Large intestine (tissue), 3 donors: ENCODE measurements at regions not wholly inside any gene's neighbourhood (a gene's known extent, or its start where the extent isn't known, plus 50 kb on each side); places are given as distances from the start of the nearest gene placed in this dataset.

Experiments
- DNase-seq, 2 donors: peaks; one replicate each; pipeline versions ENCODE4 v3.0.0 to v3.0.0-alpha.2; 2013
- H3K27ac ChIP-seq: one replicate; pipeline ENCODE4 v1.5.1; 2013; ENCODE audit warnings: low read length
- H3K27me3 ChIP-seq: 2 replicates; pipeline ENCODE4 v1.6.1; 2013; ENCODE audit warnings: low read length; ENCODE audit not compliant: control insufficient read depth, insufficient read depth
- H3K36me3 ChIP-seq: 2 replicates; pipeline ENCODE4 v1.6.1; 2013; ENCODE audit warnings: low read length; ENCODE audit not compliant: control insufficient read depth, insufficient read depth
- H3K4me1 ChIP-seq: one replicate; pipeline ENCODE4 v1.6.1; 2013; ENCODE audit warnings: low read length; ENCODE audit not compliant: control insufficient read depth, insufficient read depth
- H3K4me3 ChIP-seq: one replicate; pipeline ENCODE4 v1.5.1; 2013; ENCODE audit warnings: low read length
- H3K9me3 ChIP-seq: one replicate; pipeline ENCODE4 v1.6.1; 2013; ENCODE audit warnings: mild to moderate bottlenecking, low read depth, low read length, moderate library complexity; ENCODE audit not compliant: control insufficient read depth
- WGBS: methylation state at CpG from one replicate; pipeline ENCODE4 v1.1.5; 2013; ENCODE audit warnings: low lambda C conversion rate; ENCODE audit not compliant: insufficient coverage; 5-methylcytosine and 5-hydroxymethylcytosine counted together

- WGBS: no CpG with 5 or more reads among the region's 4 CpGs
- Histone ChIP-seq H3K4me3 (no peak overlapping the region), H3K4me1 (peaks cover 11% of the 10 kb centered on the region), H3K36me3 (no peaks in the 10 kb centered on the region), H3K27me3 (no peaks in the 10 kb centered on the region), H3K27ac (peak overlapping the region; percentile 96), H3K9me3 (no peaks in the 10 kb centered on the region)
- DNase-seq: peak; percentile 46 to 48
Measured at GRCh38 chr1:232274236-232274855, 355.6 kb downstream of the SIPA1L2 start.

- Histone ChIP-seq H3K36me3 (no peaks in the 10 kb centered on the region), H3K27ac (no peak overlapping the region), H3K4me3 (no peak overlapping the region), H3K9me3 (no peaks in the 10 kb centered on the region), H3K27me3 (no peaks in the 10 kb centered on the region), H3K4me1 (peaks cover 11% of the 10 kb centered on the region)
- 80% methylated on average over 2 of the region's 4 CpGs for WGBS
- no peak for DNase-seq
Measured at GRCh38 chr1:232273011-232273410, 356.9 kb downstream of the SIPA1L2 start.

GRCh38 chr1:232271991-232272589, 357.8 kb downstream of the SIPA1L2 start:
- Histone ChIP-seq H3K4me3 (no peak overlapping the region), H3K4me1 (peaks cover 5% of the 10 kb centered on the region), H3K9me3 (no peaks in the 10 kb centered on the region), H3K27ac (no peak overlapping the region), H3K27me3 (no peaks in the 10 kb centered on the region), H3K36me3 (no peaks in the 10 kb centered on the region)
- DNase-seq: no peak
- no CpG with 5 or more reads among the region's 10 CpGs for WGBS

GRCh38 chr1:232271299-232271698, 358.6 kb downstream of the SIPA1L2 start:
- H3K9me3 ChIP-seq: no peaks in the 10 kb centered on the region
- H3K27ac ChIP-seq: no peak overlapping the region
- H3K4me3 ChIP-seq: no peak overlapping the region
- no peaks in the 10 kb centered on the region for H3K36me3 ChIP-seq
- no peaks in the 10 kb centered on the region for H3K27me3 ChIP-seq
- no peak for DNase-seq
- H3K4me1 ChIP-seq: peaks cover 4% of the 10 kb centered on the region

GRCh38 chr1:232269988-232270387, 359.9 kb downstream of the SIPA1L2 start:
- Histone ChIP-seq H3K36me3 (no peaks in the 10 kb centered on the region), H3K4me3 (no peak overlapping the region), H3K9me3 (no peaks in the 10 kb centered on the region), H3K27me3 (no peaks in the 10 kb centered on the region), H3K4me1 (peaks cover 4% of the 10 kb centered on the region), H3K27ac (no peak overlapping the region)
- no peak for DNase-seq
- WGBS: no CpG with 5 or more reads among the region's 2 CpGs

GRCh38 chr1:232267837-232268598, 361.9 kb downstream of the SIPA1L2 start:
- Histone ChIP-seq H3K9me3 (no peaks in the 10 kb centered on the region), H3K27ac (no peak overlapping the region), H3K36me3 (no peaks in the 10 kb centered on the region), H3K4me3 (no peak overlapping the region), H3K27me3 (peaks cover 2% of the 10 kb centered on the region), H3K4me1 (no peaks in the 10 kb centered on the region)
- no CpG with 5 or more reads among the region's 4 CpGs for WGBS
- DNase-seq: no peak

GRCh38 chr1:232267092-232267836, 362.7 kb downstream of the SIPA1L2 start:
- peak in 1 of 2 donors; percentile 29 for DNase-seq
- WGBS: 60% methylated on average over 1 of the region's 5 CpGs
- no peaks in the 10 kb centered on the region for H3K4me1 ChIP-seq
- no peak overlapping the region for H3K4me3 ChIP-seq
- H3K9me3 ChIP-seq: no peaks in the 10 kb centered on the region
- peaks cover 2% of the 10 kb centered on the region for H3K27me3 ChIP-seq
- no peak overlapping the region for H3K27ac ChIP-seq
- no peaks in the 10 kb centered on the region for H3K36me3 ChIP-seq

- Histone ChIP-seq H3K36me3 (no peaks in the 10 kb centered on the region), H3K4me1 (no peaks in the 10 kb centered on the region), H3K27me3 (peaks cover 8% of the 10 kb centered on the region), H3K4me3 (no peak overlapping the region), H3K27ac (no peak overlapping the region), H3K9me3 (no peaks in the 10 kb centered on the region)
- WGBS: no CpG with 5 or more reads among the region's 3 CpGs
- DNase-seq: peak in 1 of 2 donors; percentile 44
Measured at GRCh38 chr1:232263452-232263851, 366.5 kb downstream of the SIPA1L2 start.

GRCh38 chr1:232262991-232263390, 366.9 kb downstream of the SIPA1L2 start:
- no peak overlapping the region for H3K27ac ChIP-seq
- no peaks in the 10 kb centered on the region for H3K36me3 ChIP-seq
- no CpG with 5 or more reads among the region's 3 CpGs for WGBS
- H3K9me3 ChIP-seq: no peaks in the 10 kb centered on the region
- DNase-seq: no peak
- no peaks in the 10 kb centered on the region for H3K4me1 ChIP-seq
- no peak overlapping the region for H3K4me3 ChIP-seq
- peaks cover 8% of the 10 kb centered on the region for H3K27me3 ChIP-seq

- H3K9me3 ChIP-seq: no peaks in the 10 kb centered on the region
- no peak overlapping the region for H3K27ac ChIP-seq
- no peak overlapping the region for H3K4me3 ChIP-seq
- no peaks in the 10 kb centered on the region for H3K36me3 ChIP-seq
- no peaks in the 10 kb centered on the region for H3K4me1 ChIP-seq
- peaks cover 8% of the 10 kb centered on the region for H3K27me3 ChIP-seq
- 92% methylated on average over 4 of the region's 8 CpGs for WGBS
- no peak for DNase-seq
Measured at GRCh38 chr1:232260861-232261260, 369.1 kb downstream of the SIPA1L2 start.
